Karpas-422 (cell line): ENCODE measurements at regions not wholly inside any gene's neighbourhood (a gene's known extent, or its start where the extent isn't known, plus 50 kb on each side); places are given as distances from the start of the nearest gene placed in this dataset.
"Not testable (repeated sequence)": the region's sequence is repeated elsewhere in the genome, so short reads cannot be mapped to it uniquely, and the experiment has no call there.

Source experiments
- DNase-seq: peaks from one replicate; pipeline ENCODE4 v3.0.0-alpha.2; 2015
- H2AFZ ChIP-seq: fragments of 200-600 bp; sonication (generic); 2 replicates; pipeline ENCODE4 v1.6.1; 2014; ENCODE audit warnings: antibody characterized with exemption, low read length, mixed read lengths
- H3K27ac ChIP-seq: fragments of 200-600 bp; sonication (generic); 2 replicates; pipeline ENCODE4 v1.5.1; 2014; ENCODE audit warnings: mild to moderate bottlenecking, low read length, moderate library complexity
- H3K27me3 ChIP-seq: fragments of 200-600 bp; sonication (generic); 2 replicates; pipeline ENCODE4 v1.6.1; 2014; ENCODE audit warnings: low read length, mixed read lengths
- H3K36me3 ChIP-seq: fragments of 200-600 bp; sonication (generic); 2 replicates; pipeline ENCODE4 v1.6.1; 2014; ENCODE audit warnings: low read length, mixed read lengths; ENCODE audit not compliant: insufficient read depth
- H3K4me1 ChIP-seq: fragments of 200-600 bp; sonication (generic); 2 replicates; pipeline ENCODE4 v1.6.1; 2014; ENCODE audit warnings: mild to moderate bottlenecking, low read length, mixed read lengths
- H3K4me2 ChIP-seq: fragments of 200-600 bp; sonication (generic); 2 replicates; pipeline ENCODE4 v1.6.1; 2014; ENCODE audit warnings: low read length, low read depth, mild to moderate bottlenecking; ENCODE audit not compliant: poor library complexity, severe bottlenecking
- H3K4me3 ChIP-seq: fragments of 200-600 bp; sonication (generic); 2 replicates; pipeline ENCODE4 v1.5.1; 2014; ENCODE audit warnings: mild to moderate bottlenecking, antibody characterized with exemption, low read length, mixed read lengths
- H3K79me2 ChIP-seq: fragments of 200-600 bp; sonication (generic); 2 replicates; pipeline ENCODE4 v1.6.1; 2014; ENCODE audit warnings: mild to moderate bottlenecking, low read length, mixed read lengths
- H3K9ac ChIP-seq: fragments of 200-600 bp; sonication (generic); 2 replicates; pipeline ENCODE4 v1.6.0; 2014; ENCODE audit warnings: low read length
- H3K9me2 ChIP-seq: fragments of 200-600 bp; sonication (generic), shearing (Covaris generic); replicated peaks from 2 replicates; pipeline ENCODE4 v1.6.0; 2014; ENCODE audit warnings: mild to moderate bottlenecking, low read length, moderate library complexity; ENCODE audit not compliant: insufficient read depth
- H3K9me3 ChIP-seq: fragments of 300-700, 200-600 bp; sonication (generic); 2 replicates; pipeline ENCODE4 v1.6.1; 2014; ENCODE audit warnings: low read length, mixed read lengths
- H4K20me1 ChIP-seq: fragments of 200-600 bp; sonication (generic); 2 replicates; pipeline ENCODE4 v1.6.1; 2014; ENCODE audit warnings: mild to moderate bottlenecking, antibody characterized with exemption, low read length, low read depth; ENCODE audit not compliant: insufficient read depth

DNA sequence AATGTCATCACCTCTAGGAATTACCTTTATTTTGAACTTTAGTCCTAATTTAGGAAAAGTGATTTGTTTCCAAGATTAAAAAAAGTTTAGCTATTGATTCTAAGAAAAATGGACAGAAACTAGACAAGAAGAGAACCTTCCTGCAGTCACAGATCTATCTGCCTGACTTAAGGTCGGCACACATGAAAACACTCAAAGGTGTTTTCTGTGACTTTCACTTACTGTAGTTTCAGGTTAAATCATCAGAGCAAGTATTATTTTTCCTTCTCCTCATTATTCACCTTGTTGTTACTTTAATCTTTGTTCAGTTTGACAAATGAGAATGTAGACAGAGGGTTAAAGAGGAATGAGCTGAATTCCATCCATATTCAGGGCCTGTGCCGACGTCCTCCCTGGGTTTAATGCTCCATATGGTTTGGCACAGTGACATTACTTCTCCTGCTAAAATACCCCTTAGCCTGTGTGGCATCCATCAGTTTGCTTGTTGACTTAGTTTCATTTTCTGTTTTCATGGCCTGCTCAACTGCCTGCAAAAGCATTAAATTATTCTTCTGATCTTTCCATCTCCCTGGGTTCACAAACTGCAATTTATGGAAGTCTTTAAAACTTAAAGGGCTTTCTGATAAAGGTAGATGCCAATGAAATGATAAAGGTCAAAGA is 352.7 kb downstream of the NKX6-1 start:
- no peak overlapping the region for H2AFZ ChIP-seq
- no peaks in the 10 kb centered on the region for H3K9me2 ChIP-seq
- no peak overlapping the region for H3K9ac ChIP-seq
- H3K27me3 ChIP-seq = no peaks in the 10 kb centered on the region
- H3K9me3 ChIP-seq = no peaks in the 10 kb centered on the region
- H4K20me1 ChIP-seq = no peaks in the 10 kb centered on the region
- no peak for DNase-seq
- no peak overlapping the region for H3K27ac ChIP-seq
- no peak overlapping the region for H3K4me3 ChIP-seq
- H3K79me2 ChIP-seq = no peaks in the 10 kb centered on the region
- H3K4me2 ChIP-seq = no peak overlapping the region
- H3K4me1 ChIP-seq = no peaks in the 10 kb centered on the region
- H3K36me3 ChIP-seq = no peaks in the 10 kb centered on the region

DNA sequence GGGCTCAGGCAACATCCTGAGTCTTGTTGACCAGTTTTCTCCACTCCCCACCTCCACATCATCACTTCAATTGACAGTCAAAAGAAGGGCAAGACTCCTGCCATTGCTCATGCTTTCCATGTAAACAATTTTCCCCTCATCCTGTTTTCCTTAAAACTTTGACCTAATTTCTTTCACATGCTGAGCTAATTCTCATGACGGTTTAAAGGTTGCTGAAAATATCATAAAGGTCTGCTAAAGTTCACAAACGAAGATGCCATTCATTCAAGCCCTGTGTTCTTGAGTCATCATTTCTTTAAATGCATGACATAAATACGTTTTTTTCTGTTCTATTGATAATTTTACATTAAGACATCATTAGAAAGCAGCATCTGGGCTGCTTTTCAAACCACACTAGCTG is 353.9 kb downstream of the NKX6-1 start:
- no peak for DNase-seq
- Histone ChIP-seq H3K79me2 (no peaks in the 10 kb centered on the region), H3K9ac (no peak overlapping the region), H2AFZ (no peak overlapping the region), H3K27me3 (no peaks in the 10 kb centered on the region), H3K9me3 (no peaks in the 10 kb centered on the region), H4K20me1 (no peaks in the 10 kb centered on the region), H3K27ac (no peak overlapping the region), H3K4me3 (no peak overlapping the region), H3K9me2 (no peaks in the 10 kb centered on the region), H3K4me1 (no peaks in the 10 kb centered on the region), H3K36me3 (no peaks in the 10 kb centered on the region), H3K4me2 (no peak overlapping the region)

DNA sequence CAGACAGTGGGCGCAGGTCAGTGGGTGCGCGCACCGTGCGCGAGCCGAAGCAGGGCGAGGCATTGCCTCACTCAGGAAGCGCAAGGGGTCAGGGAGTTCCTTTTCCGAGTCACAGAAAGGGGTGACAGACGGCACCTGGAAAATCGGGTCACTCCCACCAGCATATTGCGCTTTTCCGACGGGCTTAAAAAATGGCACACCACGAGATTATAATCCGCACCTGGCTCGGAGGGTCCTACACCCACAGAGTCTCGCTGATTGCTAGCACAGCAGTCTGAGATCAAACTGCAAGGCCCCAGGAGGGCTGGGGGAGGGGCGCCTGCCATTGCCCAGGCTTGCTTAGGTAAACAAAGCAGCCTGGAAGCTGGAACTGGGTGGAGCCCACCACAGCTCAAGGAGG is 372.2 kb downstream of the NKX6-1 start:
- H3K9me3 ChIP-seq, H3K27ac ChIP-seq, H3K4me3 ChIP-seq, H3K9me2 ChIP-seq, H3K27me3 ChIP-seq, H3K36me3 ChIP-seq, H3K4me2 ChIP-seq, H2AFZ ChIP-seq, H3K9ac ChIP-seq, H3K79me2 ChIP-seq, H3K4me1 ChIP-seq, DNase-seq, H4K20me1 ChIP-seq: not testable (repeated sequence)

DNA sequence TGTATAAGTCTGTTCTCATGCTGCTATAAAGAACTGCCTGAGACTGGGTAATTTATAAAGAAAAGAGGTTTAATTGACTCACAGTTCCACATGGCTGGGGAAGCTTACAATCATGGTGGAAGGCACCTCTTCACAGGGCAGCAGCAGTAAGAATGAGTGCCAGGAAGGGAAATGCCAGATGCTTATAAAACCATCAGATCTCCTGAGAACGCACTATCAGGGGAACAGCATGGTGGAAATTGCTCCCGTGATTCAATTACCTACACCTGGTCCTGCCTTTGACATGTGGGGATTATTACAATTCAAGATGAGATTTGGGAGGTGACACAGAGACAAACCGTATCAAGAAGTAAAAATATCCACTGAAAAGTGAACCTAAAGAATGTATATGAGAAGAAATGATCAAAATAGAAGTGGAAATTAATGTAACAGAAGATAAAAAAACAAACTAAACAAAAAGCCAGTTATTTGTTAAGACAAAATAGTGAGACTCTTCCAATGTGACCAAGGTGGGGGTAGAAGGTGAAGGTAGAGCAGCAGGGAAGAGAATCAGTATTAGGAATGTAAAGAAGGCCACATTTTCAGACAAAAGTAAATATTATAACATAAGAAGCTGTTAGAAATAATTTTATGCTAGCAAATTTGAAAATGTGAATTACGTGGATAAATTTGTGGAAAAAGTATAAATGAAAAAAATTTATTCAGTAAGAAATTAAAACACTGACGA is 372.9 kb downstream of the NKX6-1 start:
- DNase-seq = no peak
- Histone ChIP-seq H3K36me3 (no peaks in the 10 kb centered on the region), H2AFZ (no peak overlapping the region), H3K4me1 (no peaks in the 10 kb centered on the region), H3K27me3 (no peaks in the 10 kb centered on the region), H3K4me3 (no peak overlapping the region), H3K9me3 (no peaks in the 10 kb centered on the region), H3K4me2 (no peak overlapping the region), H4K20me1 (no peaks in the 10 kb centered on the region), H3K27ac (no peak overlapping the region), H3K79me2 (no peaks in the 10 kb centered on the region), H3K9me2 (no peaks in the 10 kb centered on the region), H3K9ac (no peak overlapping the region)

DNA sequence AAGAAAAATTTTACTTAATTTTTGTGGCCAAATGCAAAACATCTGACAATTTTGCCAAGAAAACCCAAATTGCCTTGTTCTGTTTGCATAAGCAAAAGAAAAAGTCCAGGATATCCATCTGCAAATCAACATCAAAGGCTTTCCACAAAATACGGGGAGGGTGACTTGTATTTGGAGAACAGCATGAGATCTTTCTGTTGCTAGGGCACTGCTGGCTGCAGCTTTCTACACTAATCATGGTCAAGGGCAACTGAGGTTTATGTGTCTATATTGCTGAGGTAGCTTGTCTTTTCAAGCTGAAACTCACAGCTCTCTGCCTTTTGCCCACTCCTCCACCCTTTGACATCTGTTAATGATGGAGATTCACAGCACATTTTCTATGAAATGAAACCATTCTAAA is 389.1 kb downstream of the NKX6-1 start:
- no peak overlapping the region for H2AFZ ChIP-seq
- no peaks in the 10 kb centered on the region for H3K9me3 ChIP-seq
- H3K9ac ChIP-seq = no peak overlapping the region
- no peaks in the 10 kb centered on the region for H3K9me2 ChIP-seq
- H3K79me2 ChIP-seq = no peaks in the 10 kb centered on the region
- no peaks in the 10 kb centered on the region for H3K36me3 ChIP-seq
- H3K4me1 ChIP-seq = no peaks in the 10 kb centered on the region
- no peak overlapping the region for H3K27ac ChIP-seq
- H3K27me3 ChIP-seq = no peaks in the 10 kb centered on the region
- H3K4me3 ChIP-seq = no peak overlapping the region
- H4K20me1 ChIP-seq = no peaks in the 10 kb centered on the region
- H3K4me2 ChIP-seq = no peak overlapping the region
- no peak for DNase-seq

- not testable (repeated sequence) for H3K27me3 ChIP-seq, H3K4me3 ChIP-seq, H3K79me2 ChIP-seq, H3K36me3 ChIP-seq, DNase-seq, H2AFZ ChIP-seq, H3K4me2 ChIP-seq, H3K9me2 ChIP-seq, H3K9me3 ChIP-seq, H3K9ac ChIP-seq, H3K4me1 ChIP-seq, H4K20me1 ChIP-seq, H3K27ac ChIP-seq
Observed at GRCh38 chr4:84101653-84102625, 397.2 kb downstream of the NKX6-1 start.

- Histone ChIP-seq H3K27me3 (no peaks in the 10 kb centered on the region), H3K27ac (no peak overlapping the region), H3K9me2 (no peaks in the 10 kb centered on the region)
Observed at GRCh38 chr4:84100071-84100470, 399.0 kb downstream of the NKX6-1 start.

GRCh38 chr4:84099599-84099998 is 399.5 kb downstream of the NKX6-1 start:
- Histone ChIP-seq H3K4me2 (no peak overlapping the region), H2AFZ (no peak overlapping the region), H4K20me1 (no peaks in the 10 kb centered on the region), H3K27me3 (no peaks in the 10 kb centered on the region), H3K4me3 (no peak overlapping the region), H3K4me1 (no peaks in the 10 kb centered on the region), H3K9me3 (no peaks in the 10 kb centered on the region), H3K9me2 (no peaks in the 10 kb centered on the region), H3K27ac (no peak overlapping the region), H3K9ac (no peak overlapping the region), H3K36me3 (no peaks in the 10 kb centered on the region), H3K79me2 (no peaks in the 10 kb centered on the region)
- DNase-seq = no peak

More at GRCh38 chr4:84100071-84100470, 399.0 kb downstream of the NKX6-1 start:
- no peaks in the 10 kb centered on the region for H3K4me1 ChIP-seq
- no peak overlapping the region for H3K4me2 ChIP-seq
- H3K4me3 ChIP-seq = no peak overlapping the region
- H4K20me1 ChIP-seq = no peaks in the 10 kb centered on the region
- H3K79me2 ChIP-seq = no peaks in the 10 kb centered on the region
- H3K9me3 ChIP-seq = no peaks in the 10 kb centered on the region
- DNase-seq = no peak
- no peaks in the 10 kb centered on the region for H3K36me3 ChIP-seq
- no peak overlapping the region for H3K9ac ChIP-seq
- H2AFZ ChIP-seq = no peak overlapping the region
